NCI-H2107 (cell line): ENCODE measurements at regions not wholly inside any gene's neighbourhood (a gene's known extent, or its start where the extent isn't known, plus 50 kb on each side); places are given as distances from the start of the nearest gene placed in this dataset.
A peak's percentile ranks its signal among the peaks of the same experiment; 100 is the strongest.
"Not testable (repeated sequence)": the region's sequence is repeated elsewhere in the genome, so short reads cannot be mapped to it uniquely, and the experiment has no call there.

ENCODE experiments used
- DNase-seq: peaks from one replicate; lab custom pipeline; 2025; lab: John Stamatoyannopoulos, UW

GRCh38 chr17:64784353-64785010, 122.4 kb upstream of the SMURF2 start:
- DNase-seq: no peak

- no peak for DNase-seq
Observed at GRCh38 chr17:64783556-64784352, 121.6 kb upstream of the SMURF2 start.

DNA sequence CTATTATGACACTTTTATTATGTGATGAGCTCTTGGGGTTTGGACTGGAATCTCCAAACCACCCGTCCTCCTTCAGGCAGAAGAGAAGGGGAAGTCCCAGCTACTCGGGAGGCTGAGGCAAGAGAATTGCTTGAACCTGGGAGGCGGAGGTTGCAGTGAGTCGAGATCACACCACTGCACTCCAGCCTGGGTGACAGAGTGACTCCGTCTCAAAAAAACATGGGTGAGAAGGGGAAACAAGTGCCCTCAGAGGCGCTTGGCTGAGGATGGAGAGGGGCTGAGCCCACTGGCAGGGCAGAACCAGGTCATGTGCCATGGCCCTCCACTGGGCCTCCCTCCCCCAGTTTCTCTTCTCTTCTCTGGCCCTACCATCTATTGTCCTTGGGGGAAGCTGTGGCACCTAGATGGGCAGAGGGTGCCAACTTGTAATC, 120.9 kb upstream of the SMURF2 start:
- DNase-seq: no peak

- DNase-seq: no peak
Observed at GRCh38 chr17:64781810-64782555, 119.9 kb upstream of the SMURF2 start.

DNA sequence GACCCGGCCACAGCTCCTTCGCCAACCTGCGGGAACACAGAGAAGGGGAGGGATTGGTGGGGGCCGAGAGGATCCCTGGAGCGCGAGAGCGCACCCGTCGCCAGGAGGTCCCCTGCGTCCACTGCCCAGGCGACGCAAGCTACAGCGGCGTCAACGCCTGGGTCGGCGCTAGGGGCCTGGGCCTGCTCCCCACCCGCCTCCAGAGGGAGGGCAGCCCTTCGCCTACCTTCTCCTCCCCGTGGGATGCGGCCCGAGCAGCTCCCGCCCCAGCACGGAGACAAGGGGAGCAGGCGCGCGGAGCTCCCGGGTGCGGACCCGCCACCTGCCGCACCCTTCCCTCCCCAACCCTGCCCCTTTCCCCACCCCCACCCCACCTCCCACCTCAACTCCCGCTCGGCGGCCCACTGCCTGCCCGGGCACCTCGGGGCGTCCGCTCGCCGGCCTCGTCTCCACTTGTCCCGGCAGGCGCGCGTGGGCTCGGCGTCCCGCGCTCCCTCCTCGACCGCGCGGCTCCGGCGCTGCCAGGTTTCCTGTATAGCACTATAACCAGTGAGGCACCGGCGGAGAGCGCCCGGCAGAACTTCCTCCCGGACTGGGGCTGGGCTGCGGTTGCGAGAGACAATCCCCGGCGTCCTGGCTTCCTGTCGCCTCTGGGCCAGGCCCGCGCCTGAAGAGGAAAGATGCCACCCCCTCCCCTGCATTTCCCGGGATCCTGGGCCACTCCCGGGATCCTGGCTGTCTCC, 119.1 kb upstream of the SMURF2 start:
- DNase-seq: no peak

DNA sequence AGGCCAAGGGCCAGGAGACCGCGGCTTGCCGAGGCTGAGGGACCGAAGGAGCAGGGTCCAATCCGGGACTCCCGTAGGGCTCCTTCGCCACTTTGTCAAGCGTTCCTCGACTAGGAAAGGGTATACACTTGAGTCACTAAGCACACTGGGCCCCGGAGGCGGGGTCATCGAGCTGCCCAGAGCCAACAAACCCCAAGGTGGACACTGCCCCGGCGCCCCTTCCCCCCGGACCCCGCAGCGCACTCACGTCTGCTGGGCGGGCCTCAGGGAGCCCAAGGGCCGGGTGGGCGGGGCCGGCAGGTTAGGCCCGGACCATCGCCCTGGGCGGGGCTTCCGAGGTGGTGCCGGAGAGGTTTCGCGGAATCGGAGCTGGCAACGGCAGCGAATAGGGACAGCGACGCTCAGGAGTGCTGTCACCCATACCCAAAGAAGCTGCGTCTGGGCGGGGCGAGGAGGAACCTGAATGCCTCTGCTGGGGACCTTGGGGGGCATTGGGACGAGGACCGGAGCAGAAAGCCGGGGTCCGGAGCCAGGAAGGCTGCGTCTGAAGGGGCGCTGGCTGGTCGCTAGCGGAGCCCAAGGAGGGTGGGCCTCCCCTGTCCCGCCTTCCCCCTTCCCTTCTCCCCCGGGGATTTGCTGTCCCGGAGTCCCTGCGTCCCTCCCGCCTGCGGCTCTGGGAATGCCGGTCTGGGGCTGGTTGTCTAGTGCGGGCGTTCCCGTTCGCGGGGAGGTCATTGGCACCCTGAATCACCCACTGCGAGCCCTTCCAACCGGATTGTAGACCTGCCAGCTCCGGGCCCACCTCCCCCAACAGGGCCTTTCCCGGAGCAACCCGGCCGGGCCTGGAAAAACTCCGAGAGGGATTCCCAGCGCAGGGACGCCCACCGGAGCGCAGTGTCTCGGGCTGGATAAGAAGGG, 118.2 kb upstream of the SMURF2 start:
- DNase-seq: no peak

DNA sequence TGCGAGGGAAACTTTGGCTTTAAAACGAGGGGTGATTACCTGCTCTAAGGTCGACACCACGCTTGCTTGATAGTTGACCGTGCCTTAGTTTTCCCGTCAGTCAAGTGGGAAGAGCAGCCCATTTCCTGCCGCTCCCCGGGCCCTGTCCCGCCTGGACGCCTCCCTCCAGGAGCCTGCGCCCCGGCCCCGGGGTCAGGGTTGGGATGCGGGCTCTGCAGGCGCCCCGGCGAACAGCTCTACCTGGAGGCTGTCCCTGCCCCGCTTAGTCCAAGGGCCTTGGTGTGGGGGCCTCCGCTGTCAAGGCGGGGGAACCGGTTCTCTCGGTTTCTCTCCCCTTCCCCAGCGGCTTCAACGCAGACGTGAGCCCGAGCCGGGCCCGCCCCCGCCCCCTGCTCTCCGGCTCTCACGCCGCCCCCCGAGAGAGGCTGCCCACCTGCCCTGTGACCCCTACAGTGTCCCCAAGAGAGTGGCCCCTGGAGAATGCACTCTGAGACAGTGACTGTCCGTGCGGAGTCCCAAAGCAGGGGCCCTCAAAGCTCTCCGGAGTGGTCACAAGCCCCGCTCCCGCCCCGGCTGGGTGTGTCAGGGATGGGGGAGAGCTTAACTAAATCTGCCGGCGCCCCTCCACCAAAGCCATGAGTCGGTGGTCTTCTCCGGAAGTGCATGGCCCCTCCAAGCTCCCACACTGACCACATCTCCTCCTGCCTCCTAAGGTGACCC, 117.4 kb upstream of the SMURF2 start:
- DNase-seq: no peak

DNA sequence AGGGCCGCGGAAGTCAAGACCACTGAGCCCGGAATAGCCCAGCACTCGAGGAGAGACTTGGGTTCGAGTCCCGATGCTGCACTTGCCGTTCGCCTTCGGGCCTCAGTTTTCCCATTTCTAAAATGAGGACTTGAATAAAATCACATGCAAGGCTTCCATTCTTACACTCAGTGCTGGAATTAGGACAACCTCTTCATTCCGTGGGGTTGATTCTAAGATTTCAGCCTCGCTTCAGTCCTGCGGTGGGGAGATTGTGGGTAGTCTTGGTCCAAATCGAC, 116.9 kb upstream of the SMURF2 start:
- DNase-seq: not testable (repeated sequence)

- DNase-seq: no peak
Observed at GRCh38 chr17:64778240-64779097, 116.4 kb upstream of the SMURF2 start.

GRCh38 chr17:64777415-64778239, 115.5 kb upstream of the SMURF2 start:
- no peak for DNase-seq

DNA sequence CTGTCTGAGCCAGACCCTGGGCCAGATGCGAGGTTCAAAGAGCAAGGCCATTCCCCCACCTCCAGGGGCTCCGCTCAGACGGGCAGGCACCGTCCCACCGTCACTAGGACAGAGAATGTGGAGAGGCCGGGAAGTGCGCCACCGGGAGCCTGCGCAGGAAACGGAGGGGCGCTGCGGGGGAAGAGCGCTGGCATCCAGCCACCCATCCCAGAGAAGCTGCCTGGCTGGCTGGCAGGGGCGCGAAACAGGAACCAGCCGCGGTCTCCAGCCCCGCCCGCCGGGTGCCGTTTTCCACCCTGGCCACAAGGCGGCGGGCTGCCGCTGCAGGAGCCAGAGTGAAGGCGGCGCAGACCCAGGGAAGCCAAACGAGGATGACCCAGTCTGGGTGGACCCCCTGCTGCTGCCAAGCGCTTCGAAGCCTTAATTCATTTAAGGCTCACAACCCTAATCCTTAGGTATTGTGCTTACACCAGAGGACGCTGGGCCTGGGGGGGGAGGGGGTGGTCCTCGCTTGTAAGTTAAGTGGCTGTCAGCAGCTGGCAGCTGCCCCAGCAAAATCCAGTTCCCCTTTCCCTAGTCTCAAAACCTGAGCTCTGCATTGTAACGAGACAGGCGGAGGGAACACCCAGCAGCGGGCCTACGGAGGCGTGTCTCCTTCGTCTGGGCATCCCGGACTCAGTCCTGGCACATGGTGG, 114.8 kb upstream of the SMURF2 start:
- DNase-seq: peak; percentile 81

GRCh38 chr17:64775701-64776570, 113.8 kb upstream of the SMURF2 start:
- DNase-seq: no peak

- no peak for DNase-seq
Observed at GRCh38 chr17:64774888-64775540, 112.9 kb upstream of the SMURF2 start.

- DNase-seq: peak; percentile 37
Observed at GRCh38 chr17:64773836-64774761, 112.0 kb upstream of the SMURF2 start.

GRCh38 chr17:64773386-64773835, 111.3 kb upstream of the SMURF2 start:
- DNase-seq: no peak
